GM12891 (cell line): ENCODE measurements at regions not wholly inside any gene's neighbourhood (a gene's known extent, or its start where the extent isn't known, plus 50 kb on each side); places are given as distances from the start of the nearest gene placed in this dataset.
A peak's percentile ranks its signal among the peaks of the same experiment; 100 is the strongest.

Experiments
- DNase-seq: peaks from one replicate; pipeline ENCODE4 v3.0.0; 2011; ENCODE audit warnings: low spot score; ENCODE audit not compliant: insufficient read length
- FAIRE-seq: peaks from 2 replicates; lab custom pipeline; 2011; peaks lifted over from hg19 to GRCh38; lab: Jason Lieb, UNC
- PAX5 ChIP-seq: IDR thresholded peaks from 2 replicates; pipeline ENCODE4 v1.6.1; 2011; ENCODE audit warnings: low read length, moderate library complexity, mild to moderate bottlenecking; ENCODE audit not compliant: insufficient read depth, severe bottlenecking
- POLR2A ChIP-seq: IDR thresholded peaks from 2 replicates; pipeline ENCODE4 v1.6.1; 2011; ENCODE audit warnings: low read depth, low read length, control low read depth
- POLR2AphosphoS5 ChIP-seq: IDR thresholded peaks from 2 replicates; pipeline ENCODE4 v1.6.1; 2011; ENCODE audit warnings: low read depth, low read length, control low read depth
- POU2F2 ChIP-seq: IDR thresholded peaks from 2 replicates; pipeline ENCODE4 v1.6.1; 2011; ENCODE audit warnings: low read depth, mild to moderate bottlenecking, control low read depth, low read length, moderate library complexity
- SPI1 ChIP-seq: IDR thresholded peaks from 2 replicates; pipeline ENCODE4 v1.6.1; 2011; ENCODE audit warnings: low read depth, low read length, control low read depth
- TAF1 ChIP-seq: IDR thresholded peaks from 2 replicates; pipeline ENCODE4 v1.6.1; 2011; ENCODE audit warnings: low read depth, low read length, control low read depth

- FAIRE-seq (peak; percentile 74), DNase-seq (no peak)
- TF ChIP-seq TAF1 (no peak), SPI1 (no peak), POLR2A (no peak), PAX5 (no peak), POLR2AphosphoS5 (no peak), POU2F2 (no peak)
Measured at GRCh38 chr1:200305806-200306205, 104.0 kb downstream of the ZNF281 start.

- DNase-seq, result no peak
- TF ChIP-seq POLR2AphosphoS5, result no peak
- TF ChIP-seq POU2F2, result no peak
- TF ChIP-seq TAF1, result no peak
- no peak for TF ChIP-seq POLR2A
- TF ChIP-seq SPI1, result no peak
- no peak for TF ChIP-seq PAX5
- no peak for FAIRE-seq
Measured at GRCh38 chr1:200304171-200304570, 105.7 kb downstream of the ZNF281 start.

- TF ChIP-seq POU2F2, result no peak
- TF ChIP-seq POLR2A, result no peak
- TF ChIP-seq PAX5, result no peak
- no peak for TF ChIP-seq POLR2AphosphoS5
- no peak for TF ChIP-seq SPI1
- no peak for TF ChIP-seq TAF1
- DNase-seq, result no peak
- FAIRE-seq, result no peak
Measured at GRCh38 chr1:200302921-200303290, 106.9 kb downstream of the ZNF281 start.

GRCh38 chr1:200302192-200302920 lies 107.5 kb downstream of the ZNF281 start:
- DNase-seq, result no peak
- FAIRE-seq, result peak; percentile 28
- no peak for TF ChIP-seq POU2F2
- TF ChIP-seq PAX5, result no peak
- TF ChIP-seq POLR2A, result no peak
- TF ChIP-seq POLR2AphosphoS5, result no peak
- no peak for TF ChIP-seq TAF1
- no peak for TF ChIP-seq SPI1

- TF ChIP-seq TAF1, result no peak
- TF ChIP-seq POLR2AphosphoS5, result no peak
- no peak for TF ChIP-seq POLR2A
- no peak for TF ChIP-seq PAX5
- TF ChIP-seq SPI1, result no peak
- TF ChIP-seq POU2F2, result no peak
- no peak for DNase-seq
- FAIRE-seq, result no peak
Measured at GRCh38 chr1:200301152-200301551, 108.7 kb downstream of the ZNF281 start.

- TF ChIP-seq TAF1 (no peak), POLR2AphosphoS5 (no peak), POU2F2 (no peak), POLR2A (no peak), PAX5 (no peak), SPI1 (no peak)
- DNase-seq, result no peak
- FAIRE-seq, result no peak
Measured at GRCh38 chr1:200299571-200299970, 110.3 kb downstream of the ZNF281 start.

GRCh38 chr1:200298242-200298641 lies 111.6 kb downstream of the ZNF281 start:
- FAIRE-seq (no peak), DNase-seq (no peak)
- TF ChIP-seq TAF1, result no peak
- no peak for TF ChIP-seq POLR2A
- TF ChIP-seq PAX5, result no peak
- TF ChIP-seq SPI1, result no peak
- no peak for TF ChIP-seq POU2F2
- no peak for TF ChIP-seq POLR2AphosphoS5

- DNase-seq (no peak), FAIRE-seq (no peak)
- no peak for TF ChIP-seq TAF1
- no peak for TF ChIP-seq SPI1
- no peak for TF ChIP-seq PAX5
- TF ChIP-seq POLR2AphosphoS5, result no peak
- TF ChIP-seq POU2F2, result no peak
- no peak for TF ChIP-seq POLR2A
Measured at GRCh38 chr1:200296091-200296661, 113.7 kb downstream of the ZNF281 start.

- no peak for FAIRE-seq
- no peak for DNase-seq
- TF ChIP-seq POLR2A (no peak), POLR2AphosphoS5 (no peak), TAF1 (no peak), SPI1 (no peak), POU2F2 (no peak), PAX5 (no peak)
Measured at GRCh38 chr1:200294241-200294640, 115.6 kb downstream of the ZNF281 start.
